CD14-positive monocyte (primary cell): ENCODE measurements at regions not wholly inside any gene's neighbourhood (a gene's known extent, or its start where the extent isn't known, plus 50 kb on each side); places are given as distances from the start of the nearest gene placed in this dataset.

Experiments
- DNase-seq, 3 donors: peaks; one replicate each; pipeline ENCODE4 v3.0.0-alpha.2; 2011 to 2022
- H2AFZ ChIP-seq: 2 replicates; pipeline ENCODE4 v1.6.0; 2012; ENCODE audit warnings: mild to moderate bottlenecking, low read depth, low read length, inconsistent platforms; ENCODE audit not compliant: insufficient read depth, poor library complexity, severe bottlenecking
- H3K27ac ChIP-seq, 2 donors: 1 replicate in 1 of 2; 2 replicates in 1 of 2; pipeline ENCODE4 v1.5.1; 2012 to 2013; ENCODE audit warnings: low read length in 2 of 2, control low read depth in 1 of 2, inconsistent platforms in 1 of 2, low read depth in 1 of 2, mild to moderate bottlenecking in 1 of 2
- H3K27me3 ChIP-seq, 2 donors: one replicate each; pipeline versions ENCODE4 v1.6.0 to v1.6.1; 2011 to 2013; ENCODE audit warnings: low read length in 2 of 2; ENCODE audit not compliant: control insufficient read depth in 2 of 2, insufficient read depth in 2 of 2
- H3K36me3 ChIP-seq, 2 donors: replicated peaks in 1 of 2; 1 replicate in 1 of 2; 2 replicates in 1 of 2; pipeline versions ENCODE4 v1.5.1 to v1.6.1; 2012 to 2013; ENCODE audit warnings: low read length in 2 of 2, control low read depth in 1 of 2, inconsistent platforms in 1 of 2, mild to moderate bottlenecking in 1 of 2; ENCODE audit not compliant: insufficient read depth in 2 of 2, control insufficient read depth in 1 of 2
- H3K4me1 ChIP-seq, 2 donors: 1 replicate in 1 of 2; 2 replicates in 1 of 2; pipeline versions ENCODE4 v1.5.1 to v1.6.1; 2012 to 2013; ENCODE audit warnings: low read length in 2 of 2, control low read depth in 1 of 2, inconsistent platforms in 1 of 2, mild to moderate bottlenecking in 1 of 2, moderate library complexity in 1 of 2; ENCODE audit not compliant: insufficient read depth in 2 of 2, control insufficient read depth in 1 of 2
- H3K4me2 ChIP-seq: replicated peaks from 2 replicates; pipeline ENCODE3; 2012; ENCODE audit warnings: low read length, moderate library complexity, mild to moderate bottlenecking; ENCODE audit not compliant: poor library complexity, severe bottlenecking; ENCODE audit errors: extremely low read depth
- H3K4me3 ChIP-seq, 3 experiments: fragments of 200-600 bp in 1 of 3; sonication (generic) in 1 of 3; replicated peaks in 1 of 3; 1 replicate in 2 of 3; 2 replicates in 1 of 3; pipeline ENCODE4 v1.5.1; 2011 to 2013; ENCODE audit warnings: low read length in 3 of 3, mild to moderate bottlenecking in 3 of 3, control low read depth in 2 of 3, low read depth in 2 of 3, inconsistent platforms in 1 of 3, moderate library complexity in 1 of 3
- H3K79me2 ChIP-seq: 2 replicates; pipeline ENCODE4 v1.6.0; 2012; ENCODE audit warnings: mild to moderate bottlenecking, control low read depth, inconsistent platforms, low read length, moderate library complexity; ENCODE audit not compliant: insufficient read depth
- H3K9ac ChIP-seq: 2 replicates; pipeline ENCODE4 v1.6.0; 2017; ENCODE audit warnings: low read length, mild to moderate bottlenecking; ENCODE audit not compliant: insufficient read depth, poor library complexity, severe bottlenecking
- H3K9me3 ChIP-seq, 2 donors: replicated peaks in 1 of 2; 1 replicate in 1 of 2; 2 replicates in 1 of 2; pipeline versions ENCODE4 v1.5.1 to v1.6.1; 2012 to 2013; ENCODE audit warnings: low read length in 2 of 2, control low read depth in 1 of 2; ENCODE audit not compliant: control insufficient read depth in 1 of 2, insufficient read depth in 1 of 2
- H4K20me1 ChIP-seq: 2 replicates; pipeline ENCODE4 v1.6.0; 2012; ENCODE audit warnings: mild to moderate bottlenecking, low read length, control low read depth, moderate library complexity; ENCODE audit not compliant: insufficient read depth
- H3K27ac Mint-ChIP-seq, 7 donors: one replicate each; pipeline ENCODE4 v1.8.0; 2020; ENCODE audit warnings: mild to moderate bottlenecking in 7 of 7, mixed read lengths in 7 of 7, moderate library complexity in 6 of 7, inconsistent platforms in 2 of 7
- H3K27me3 Mint-ChIP-seq, 3 donors: one replicate each; pipeline ENCODE4 v1.8.0; 2021 to 2022; ENCODE audit warnings: low read depth in 3 of 3, mild to moderate bottlenecking in 3 of 3, mixed read lengths in 3 of 3, moderate library complexity in 3 of 3, inconsistent platforms in 1 of 3
- H3K36me3 Mint-ChIP-seq, 2 donors: one replicate each; pipeline ENCODE4 v1.8.0; 2020; ENCODE audit warnings: mixed read lengths in 2 of 2, inconsistent platforms in 1 of 2, mild to moderate bottlenecking in 1 of 2
- H3K4me1 Mint-ChIP-seq: one replicate; pipeline ENCODE4 v1.8.0; 2020; ENCODE audit warnings: mild to moderate bottlenecking, mixed read lengths
- H3K4me3 Mint-ChIP-seq, 2 donors: one replicate each; pipeline ENCODE4 v1.8.0; 2020; ENCODE audit warnings: mild to moderate bottlenecking in 2 of 2, mixed read lengths in 2 of 2, moderate library complexity in 1 of 2
- H3K9me3 Mint-ChIP-seq, 7 donors: one replicate each; pipeline ENCODE4 v1.8.0; 2020 to 2022; ENCODE audit warnings: mixed read lengths in 7 of 7, mild to moderate bottlenecking in 6 of 7, moderate library complexity in 6 of 7, inconsistent platforms in 2 of 7
- CTCF ChIP-seq: fragments of 200-600 bp; IDR thresholded peaks from one replicate; pipeline ENCODE4 v1.8.0; 2022; ENCODE audit warnings: antibody characterized with exemption, mild to moderate bottlenecking
- WGBS: methylation state at CpG from one replicate; pipeline ENCODE4 v1.1.5; 2013; ENCODE audit warnings: missing lambda C conversion rate; ENCODE audit not compliant: insufficient coverage; 5-methylcytosine and 5-hydroxymethylcytosine counted together
- intact Hi-C, 2 donors: fragments of 100-400 bp; cut with micrococcal nuclease; formaldehyde crosslinking; loops; one replicate each; pipeline versions ENCODE4 v1.15.0 to v1.15.1; 2023

GRCh38 chr16:49060728-49061127 is 220.9 kb downstream of the CBLN1 start:
- Histone ChIP-seq H3K9ac (no peak overlapping the region), H3K27ac (no peak overlapping the region), H2AFZ (no peak overlapping the region), H3K27me3 (no peaks in the 10 kb centered on the region), H3K4me2 (no peak overlapping the region), H3K4me1 (no peaks in the 10 kb centered on the region), H3K9me3 (no peaks in the 10 kb centered on the region), H3K79me2 (no peaks in the 10 kb centered on the region), H3K36me3 (no peaks in the 10 kb centered on the region), H4K20me1 (no peaks in the 10 kb centered on the region), H3K4me3 (no peak overlapping the region)
- TF ChIP-seq CTCF: no peak
- Mint-ChIP-seq H3K4me1 (no peaks in the 10 kb centered on the region), H3K27ac (no peak overlapping the region), H3K27me3 (peaks cover 0 to under 1% (median 0%) of the 10 kb centered on the region in 3 donors), H3K4me3 (no peak overlapping the region), H3K36me3 (no peaks in the 10 kb centered on the region), H3K9me3 (no peaks in the 10 kb centered on the region)
- DNase-seq: no peak
- WGBS: no CpG with 5 or more reads among the region's 2 CpGs
- intact Hi-C loops: no loop called here

GRCh38 chr16:49058382-49058781 is 223.3 kb downstream of the CBLN1 start:
- peaks cover 0 to 4% (median 0%) of the 10 kb centered on the region in 3 donors for H3K27me3 Mint-ChIP-seq
- H3K79me2 ChIP-seq: no peaks in the 10 kb centered on the region
- no peaks in the 10 kb centered on the region for H3K36me3 Mint-ChIP-seq
- no peaks in the 10 kb centered on the region for H3K9me3 Mint-ChIP-seq
- peak overlapping the region in 1 of 7 donors; percentile 16 for H3K27ac Mint-ChIP-seq
- no peak for TF ChIP-seq CTCF
- no peak overlapping the region for H3K4me2 ChIP-seq
- H3K27me3 ChIP-seq: no peaks in the 10 kb centered on the region
- H2AFZ ChIP-seq: no peak overlapping the region
- H3K4me3 Mint-ChIP-seq: no peak overlapping the region
- no CpG with 5 or more reads among the region's 2 CpGs for WGBS
- H4K20me1 ChIP-seq: no peaks in the 10 kb centered on the region
- H3K9ac ChIP-seq: no peak overlapping the region
- H3K9me3 ChIP-seq: no peaks in the 10 kb centered on the region
- no peaks in the 10 kb centered on the region for H3K4me1 Mint-ChIP-seq
- H3K27ac ChIP-seq: no peak overlapping the region
- DNase-seq: no peak
- no peaks in the 10 kb centered on the region for H3K4me1 ChIP-seq
- H3K4me3 ChIP-seq: no peak overlapping the region
- intact Hi-C loops: no loop called here
- H3K36me3 ChIP-seq: no peaks in the 10 kb centered on the region
